GM06990 (cell line): ENCODE measurements at regions not wholly inside any gene's neighbourhood (a gene's known extent, or its start where the extent isn't known, plus 50 kb on each side); places are given as distances from the start of the nearest gene placed in this dataset.

Source experiments
- DNase-seq: peaks from one replicate; pipeline ENCODE4 v3.0.0-alpha.2; 2011; ENCODE audit not compliant: insufficient read length; ENCODE audit errors: extremely low read depth
- H3K27me3 ChIP-seq: replicated peaks from 2 replicates; pipeline ENCODE4 v1.6.0; 2011; ENCODE audit warnings: low read length; ENCODE audit not compliant: control insufficient read depth, insufficient read depth
- H3K36me3 ChIP-seq: 2 replicates; pipeline ENCODE4 v1.5.1; 2011; ENCODE audit warnings: low read length; ENCODE audit not compliant: control insufficient read depth, insufficient read depth
- H3K4me3 ChIP-seq: replicated peaks from 2 replicates; pipeline ENCODE4 v1.5.1; 2011; ENCODE audit warnings: low read depth, mild to moderate bottlenecking, control low read depth, low read length
- TF ChIP-seq, protein P1 (sequence below): IDR thresholded peaks from 2 replicates; pipeline ENCODE4 v1.5.1; 2011; ENCODE audit warnings: low read length, control low read depth, mild to moderate bottlenecking, inconsistent platforms; ENCODE audit not compliant: insufficient read depth, poor library complexity, severe bottlenecking

DNA sequence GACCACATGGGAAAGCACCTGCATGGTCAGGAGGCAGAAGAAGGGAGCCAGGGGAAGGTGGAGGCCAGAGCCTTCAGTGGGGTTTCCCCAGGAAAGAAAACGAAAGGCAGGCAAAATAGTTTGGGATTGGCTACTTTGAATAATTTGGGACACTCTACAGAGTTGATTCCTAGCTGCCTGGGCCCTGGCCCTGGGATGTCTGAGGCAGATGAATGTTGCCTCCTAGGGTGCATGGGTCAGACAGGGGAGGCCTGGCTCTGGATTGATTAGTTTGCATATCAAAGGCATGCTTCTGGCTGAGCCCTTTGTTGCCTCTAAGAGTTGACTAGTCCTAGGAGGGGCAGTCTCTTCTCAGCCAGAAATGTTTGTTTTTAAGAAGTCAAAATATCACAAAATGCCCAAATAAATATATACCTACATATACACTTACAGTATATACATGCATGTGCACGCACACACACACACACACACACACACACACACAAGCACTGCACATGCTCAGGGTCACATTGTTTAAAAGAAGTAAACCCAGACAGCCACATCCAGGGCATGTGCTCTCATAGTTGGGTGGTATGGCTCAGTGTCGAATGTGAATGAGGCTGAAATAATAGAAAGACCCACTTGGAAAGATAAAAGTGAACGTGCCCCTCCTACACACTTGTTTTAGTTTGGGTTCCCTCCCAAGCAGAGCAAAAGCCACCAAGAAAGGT lies 184.2 kb downstream of the GPAM start:
- no peaks in the 10 kb centered on the region for H3K27me3 ChIP-seq
- no peak overlapping the region for H3K4me3 ChIP-seq
- H3K36me3 ChIP-seq: no peaks in the 10 kb centered on the region
- no peak for DNase-seq
- TF ChIP-seq, protein P1, sequence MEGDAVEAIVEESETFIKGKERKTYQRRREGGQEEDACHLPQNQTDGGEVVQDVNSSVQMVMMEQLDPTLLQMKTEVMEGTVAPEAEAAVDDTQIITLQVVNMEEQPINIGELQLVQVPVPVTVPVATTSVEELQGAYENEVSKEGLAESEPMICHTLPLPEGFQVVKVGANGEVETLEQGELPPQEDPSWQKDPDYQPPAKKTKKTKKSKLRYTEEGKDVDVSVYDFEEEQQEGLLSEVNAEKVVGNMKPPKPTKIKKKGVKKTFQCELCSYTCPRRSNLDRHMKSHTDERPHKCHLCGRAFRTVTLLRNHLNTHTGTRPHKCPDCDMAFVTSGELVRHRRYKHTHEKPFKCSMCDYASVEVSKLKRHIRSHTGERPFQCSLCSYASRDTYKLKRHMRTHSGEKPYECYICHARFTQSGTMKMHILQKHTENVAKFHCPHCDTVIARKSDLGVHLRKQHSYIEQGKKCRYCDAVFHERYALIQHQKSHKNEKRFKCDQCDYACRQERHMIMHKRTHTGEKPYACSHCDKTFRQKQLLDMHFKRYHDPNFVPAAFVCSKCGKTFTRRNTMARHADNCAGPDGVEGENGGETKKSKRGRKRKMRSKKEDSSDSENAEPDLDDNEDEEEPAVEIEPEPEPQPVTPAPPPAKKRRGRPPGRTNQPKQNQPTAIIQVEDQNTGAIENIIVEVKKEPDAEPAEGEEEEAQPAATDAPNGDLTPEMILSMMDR: no peak

DNA sequence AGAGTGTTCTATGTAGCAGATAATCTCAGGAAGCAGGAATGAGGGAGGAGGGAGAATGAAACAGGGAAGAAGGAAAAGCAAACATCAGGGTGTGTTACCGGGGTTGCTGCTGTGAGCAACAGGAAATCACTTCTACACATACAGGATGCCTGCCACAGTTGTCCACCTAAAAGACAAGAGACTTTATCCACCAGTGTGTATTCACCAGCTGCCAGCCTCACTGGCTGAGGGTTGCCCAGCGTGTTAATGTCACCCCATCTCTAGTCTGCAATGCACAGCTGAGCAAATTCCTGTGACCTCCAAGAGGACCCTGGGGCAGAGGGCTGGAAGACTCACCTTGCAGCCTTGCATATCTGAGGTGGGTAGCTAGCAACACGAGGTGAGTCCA lies 183.7 kb downstream of the GPAM start:
- H3K4me3 ChIP-seq: no peak overlapping the region
- TF ChIP-seq, protein P1: no peak
- no peak for DNase-seq

DNA sequence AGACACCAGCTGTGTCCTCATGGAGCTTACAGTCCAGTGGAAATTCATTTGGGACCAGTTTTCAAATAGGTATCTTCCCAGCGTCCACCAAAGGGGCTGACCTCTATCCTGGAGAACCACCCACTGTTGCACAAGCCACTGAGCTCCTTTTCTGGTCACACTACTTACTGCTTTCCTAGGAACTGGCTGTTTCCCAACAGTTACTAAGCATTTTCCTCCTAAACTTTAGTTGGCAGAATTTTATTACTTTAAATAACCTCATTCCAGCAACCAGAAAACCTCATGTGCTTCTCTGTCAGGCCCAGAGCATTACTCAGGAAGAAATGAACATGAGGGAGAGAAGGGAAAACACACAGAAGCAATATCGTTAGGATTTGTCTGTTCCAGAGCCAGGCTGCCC lies 183.1 kb downstream of the GPAM start:
- DNase-seq: no peak
- no peaks in the 10 kb centered on the region for H3K27me3 ChIP-seq
- TF ChIP-seq, protein P1: no peak
- no peaks in the 10 kb centered on the region for H3K36me3 ChIP-seq
- no peak overlapping the region for H3K4me3 ChIP-seq

More for the DNA sequence above, 183.7 kb downstream of the GPAM start:
- Histone ChIP-seq H3K36me3 (no peaks in the 10 kb centered on the region), H3K27me3 (no peaks in the 10 kb centered on the region)

DNA sequence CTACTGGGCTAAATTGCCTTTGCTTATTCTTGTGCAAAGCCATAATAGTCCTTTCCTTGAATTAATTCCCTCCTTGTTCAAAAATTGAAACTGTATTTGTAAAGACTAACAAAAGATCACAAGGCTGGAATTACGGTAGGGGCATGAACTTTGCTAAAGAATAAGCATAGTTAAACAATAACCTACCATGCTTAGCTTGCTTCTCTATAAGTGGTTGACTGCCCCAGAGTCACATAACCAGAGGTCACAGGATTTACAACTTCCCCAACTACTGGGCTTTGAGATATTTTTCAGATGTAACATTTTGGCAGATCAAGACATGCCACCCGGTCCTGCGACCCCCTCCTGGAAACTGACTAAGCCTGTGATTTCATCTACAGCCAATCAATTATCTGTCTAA lies 181.4 kb downstream of the GPAM start:
- H3K27me3 ChIP-seq: no peaks in the 10 kb centered on the region
- TF ChIP-seq, protein P1: no peak
- H3K4me3 ChIP-seq: no peak overlapping the region

DNA sequence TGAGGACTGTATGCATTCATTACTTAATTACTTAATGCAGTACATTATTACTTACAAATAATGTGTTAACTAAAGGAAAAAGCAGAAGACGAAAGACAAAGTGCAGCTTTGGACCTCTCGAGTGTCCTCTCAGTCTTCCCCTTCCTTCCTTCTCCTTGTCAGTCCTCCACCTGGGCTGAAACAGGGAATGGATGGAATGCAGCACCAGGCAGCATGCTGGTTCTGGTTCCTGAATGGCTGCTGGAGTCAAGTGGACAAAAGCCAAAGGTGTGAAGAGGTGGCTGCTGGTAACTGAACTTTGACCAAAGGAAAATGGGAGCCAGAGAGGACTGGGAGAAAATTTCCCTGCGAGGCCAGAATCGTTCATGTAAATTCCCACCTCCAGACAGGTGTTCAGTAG lies 179.5 kb downstream of the GPAM start:
- no peak overlapping the region for H3K4me3 ChIP-seq
- no peak for DNase-seq
- TF ChIP-seq, protein P1: no peak
- no peaks in the 10 kb centered on the region for H3K36me3 ChIP-seq
- no peaks in the 10 kb centered on the region for H3K27me3 ChIP-seq

More for the DNA sequence above, 181.4 kb downstream of the GPAM start:
- H3K36me3 ChIP-seq: no peaks in the 10 kb centered on the region
- no peak for DNase-seq

DNA sequence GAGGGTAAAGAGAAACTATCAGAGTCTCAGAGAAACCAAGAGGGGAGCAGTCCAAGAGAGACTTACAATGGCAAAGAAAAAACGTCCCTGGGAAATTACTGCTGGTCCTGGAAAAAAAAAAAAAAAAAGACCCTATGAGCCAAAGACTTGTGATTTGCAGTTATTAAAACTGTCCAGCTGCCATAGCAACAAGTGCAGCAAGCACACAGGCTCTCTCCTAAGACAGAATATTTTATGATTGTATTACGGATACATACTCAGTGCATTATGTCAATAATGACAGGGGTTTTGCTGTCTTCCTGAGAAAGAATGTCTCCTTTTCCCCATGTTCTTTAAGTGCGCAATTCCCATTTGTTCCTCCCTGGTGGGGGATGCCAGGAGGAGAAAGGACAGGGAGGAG lies 178.5 kb downstream of the GPAM start:
- H3K27me3 ChIP-seq: no peaks in the 10 kb centered on the region
- DNase-seq: no peak
- TF ChIP-seq, protein P1: no peak
- H3K4me3 ChIP-seq: no peak overlapping the region
- H3K36me3 ChIP-seq: no peaks in the 10 kb centered on the region
